ENCODE measurements at regions not wholly inside any gene's neighbourhood (a gene's known extent, or its start where the extent isn't known, plus 50 kb on each side); places are given as distances from the start of the nearest gene placed in this dataset.

DNA sequence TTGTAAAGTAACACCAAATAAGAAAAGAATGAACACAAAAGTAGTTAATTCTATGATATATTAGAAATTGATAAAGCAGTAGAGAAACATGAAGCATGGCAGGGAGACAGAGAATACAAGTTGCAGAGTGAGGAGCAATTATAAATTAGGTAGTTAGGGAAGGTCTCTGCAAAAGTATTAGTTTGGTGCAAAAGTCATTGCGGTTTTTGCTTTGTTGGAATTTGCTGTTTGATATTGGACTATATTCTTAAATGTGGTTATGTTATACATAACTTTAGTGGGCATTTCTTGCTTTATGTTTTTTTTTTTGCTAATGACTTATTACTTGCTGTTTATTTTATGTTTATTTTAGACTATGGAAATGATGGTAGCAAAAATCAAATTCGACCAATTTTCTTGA lies 402.2 kb downstream of the SFMBT2 start:
- TF ChIP-seq, protein P1, sequence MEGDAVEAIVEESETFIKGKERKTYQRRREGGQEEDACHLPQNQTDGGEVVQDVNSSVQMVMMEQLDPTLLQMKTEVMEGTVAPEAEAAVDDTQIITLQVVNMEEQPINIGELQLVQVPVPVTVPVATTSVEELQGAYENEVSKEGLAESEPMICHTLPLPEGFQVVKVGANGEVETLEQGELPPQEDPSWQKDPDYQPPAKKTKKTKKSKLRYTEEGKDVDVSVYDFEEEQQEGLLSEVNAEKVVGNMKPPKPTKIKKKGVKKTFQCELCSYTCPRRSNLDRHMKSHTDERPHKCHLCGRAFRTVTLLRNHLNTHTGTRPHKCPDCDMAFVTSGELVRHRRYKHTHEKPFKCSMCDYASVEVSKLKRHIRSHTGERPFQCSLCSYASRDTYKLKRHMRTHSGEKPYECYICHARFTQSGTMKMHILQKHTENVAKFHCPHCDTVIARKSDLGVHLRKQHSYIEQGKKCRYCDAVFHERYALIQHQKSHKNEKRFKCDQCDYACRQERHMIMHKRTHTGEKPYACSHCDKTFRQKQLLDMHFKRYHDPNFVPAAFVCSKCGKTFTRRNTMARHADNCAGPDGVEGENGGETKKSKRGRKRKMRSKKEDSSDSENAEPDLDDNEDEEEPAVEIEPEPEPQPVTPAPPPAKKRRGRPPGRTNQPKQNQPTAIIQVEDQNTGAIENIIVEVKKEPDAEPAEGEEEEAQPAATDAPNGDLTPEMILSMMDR (IDR thresholded peaks at IDR 0.05), result no peak
- no peak for TF ChIP-seq POLR2A (IDR thresholded peaks at IDR 0.05)
